MM.1S (cell line): ENCODE measurements at regions not wholly inside any gene's neighbourhood (a gene's known extent, or its start where the extent isn't known, plus 50 kb on each side); places are given as distances from the start of the nearest gene placed in this dataset.

Experiments
- DNase-seq: peaks from one replicate; pipeline ENCODE4 v3.0.0-alpha.2; 2015
- H2AFZ ChIP-seq: fragments of 300-600 bp; sonication (generic); 2 replicates; pipeline ENCODE4 v1.6.0; 2016; ENCODE audit warnings: antibody characterized with exemption, low read length
- H3F3A ChIP-seq: fragments of 300-600 bp; sonication (generic); 2 replicates; pipeline ENCODE4 v1.6.1; 2016; ENCODE audit warnings: mild to moderate bottlenecking, antibody characterized with exemption, low read length, moderate library complexity, mixed read lengths; ENCODE audit not compliant: insufficient read depth
- H3K27ac ChIP-seq: fragments of 300-600 bp; sonication (generic); 2 replicates; pipeline ENCODE4 v1.5.1; 2016; ENCODE audit warnings: mild to moderate bottlenecking, low read length
- H3K27me3 ChIP-seq: fragments of 300-600 bp; sonication (generic); replicated peaks from 2 replicates; pipeline ENCODE4 v1.6.0; 2016; ENCODE audit warnings: low read length; ENCODE audit not compliant: insufficient read depth
- H3K36me3 ChIP-seq: fragments of 300-600 bp; sonication (generic); replicated peaks from 2 replicates; pipeline ENCODE4 v1.6.1; 2016; ENCODE audit warnings: mild to moderate bottlenecking, low read length, mixed read lengths; ENCODE audit not compliant: insufficient read depth
- H3K4me1 ChIP-seq: fragments of 300-600 bp; sonication (generic); 2 replicates; pipeline ENCODE4 v1.6.1; 2016; ENCODE audit warnings: low read length, mixed read lengths
- H3K4me2 ChIP-seq: fragments of 300-600 bp; sonication (generic); 2 replicates; pipeline ENCODE4 v1.6.0; 2016; ENCODE audit warnings: low read depth, low read length
- H3K4me3 ChIP-seq: fragments of 300-600 bp; sonication (generic); 2 replicates; pipeline ENCODE4 v1.5.1; 2016; ENCODE audit warnings: low read length, mixed read lengths
- H3K79me2 ChIP-seq: fragments of 300-600 bp; sonication (generic); 2 replicates; pipeline ENCODE4 v1.6.1; 2016; ENCODE audit warnings: mixed run types, low read length, mixed read lengths
- H3K9ac ChIP-seq: fragments of 300-600 bp; sonication (generic); 2 replicates; pipeline ENCODE4 v1.6.1; 2016; ENCODE audit warnings: low read length, mixed read lengths
- H3K9me2 ChIP-seq: fragments of 300-600 bp; sonication (generic); replicated peaks from 2 replicates; pipeline ENCODE4 v1.6.1; 2016; ENCODE audit warnings: mild to moderate bottlenecking, low read length, mixed read lengths; ENCODE audit not compliant: insufficient read depth
- H3K9me3 ChIP-seq: fragments of 300-600 bp; sonication (generic); replicated peaks from 2 replicates; pipeline ENCODE4 v1.6.1; 2016; ENCODE audit warnings: mild to moderate bottlenecking, low read length, mixed read lengths; ENCODE audit not compliant: insufficient read depth
- H4K20me1 ChIP-seq: fragments of 300-600 bp; sonication (generic); 2 replicates; pipeline ENCODE4 v1.6.1; 2016; ENCODE audit warnings: mild to moderate bottlenecking, low read length, moderate library complexity, mixed read lengths; ENCODE audit not compliant: insufficient read depth
- EZH2 ChIP-seq: fragments of 300-600 bp; sonication (generic); optimal IDR thresholded peaks from 2 replicates; pipeline ENCODE3; 2017; ENCODE audit warnings: low read depth, mild to moderate bottlenecking, antibody characterized with exemption, low read length, mixed read lengths
- EZH2phosphoT487 ChIP-seq: fragments of 300-600 bp; sonication (generic); IDR thresholded peaks from 2 replicates; pipeline ENCODE4 v1.6.1; 2018; ENCODE audit warnings: antibody characterized with exemption, low read length
- TF ChIP-seq, protein P1 (sequence below): fragments of 300-600 bp; sonication (generic); IDR thresholded peaks from 2 replicates; pipeline ENCODE4 v1.5.1; 2016; ENCODE audit warnings: antibody characterized with exemption, low read length, mixed read lengths

DNA sequence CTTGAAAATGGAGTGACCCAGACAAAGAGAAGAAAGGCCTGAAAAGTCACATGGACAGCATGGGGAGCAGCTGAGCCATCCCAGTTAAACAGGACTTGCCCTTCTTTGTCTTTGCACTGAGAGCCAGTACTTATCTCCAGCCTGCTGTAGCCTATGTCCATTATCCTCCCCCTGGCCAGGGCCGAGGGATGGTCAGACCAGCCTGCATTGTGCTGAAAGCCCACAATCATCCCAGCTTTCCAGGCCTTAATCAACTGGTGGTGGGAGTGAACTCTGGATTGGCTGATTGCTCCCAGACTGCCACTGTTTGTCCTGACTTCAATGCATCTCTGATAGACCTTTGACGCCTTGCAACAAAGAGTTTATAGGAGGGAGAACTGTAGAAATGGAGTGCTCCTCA is 453.1 kb downstream of the EPHA5 start:
- no peak overlapping the region for H3K4me3 ChIP-seq
- H3K27me3 ChIP-seq = no peaks in the 10 kb centered on the region
- no peak for DNase-seq
- no peaks in the 10 kb centered on the region for H3K36me3 ChIP-seq
- no peaks in the 10 kb centered on the region for H3K9me2 ChIP-seq
- no peaks in the 10 kb centered on the region for H3K79me2 ChIP-seq
- TF ChIP-seq, protein P1, sequence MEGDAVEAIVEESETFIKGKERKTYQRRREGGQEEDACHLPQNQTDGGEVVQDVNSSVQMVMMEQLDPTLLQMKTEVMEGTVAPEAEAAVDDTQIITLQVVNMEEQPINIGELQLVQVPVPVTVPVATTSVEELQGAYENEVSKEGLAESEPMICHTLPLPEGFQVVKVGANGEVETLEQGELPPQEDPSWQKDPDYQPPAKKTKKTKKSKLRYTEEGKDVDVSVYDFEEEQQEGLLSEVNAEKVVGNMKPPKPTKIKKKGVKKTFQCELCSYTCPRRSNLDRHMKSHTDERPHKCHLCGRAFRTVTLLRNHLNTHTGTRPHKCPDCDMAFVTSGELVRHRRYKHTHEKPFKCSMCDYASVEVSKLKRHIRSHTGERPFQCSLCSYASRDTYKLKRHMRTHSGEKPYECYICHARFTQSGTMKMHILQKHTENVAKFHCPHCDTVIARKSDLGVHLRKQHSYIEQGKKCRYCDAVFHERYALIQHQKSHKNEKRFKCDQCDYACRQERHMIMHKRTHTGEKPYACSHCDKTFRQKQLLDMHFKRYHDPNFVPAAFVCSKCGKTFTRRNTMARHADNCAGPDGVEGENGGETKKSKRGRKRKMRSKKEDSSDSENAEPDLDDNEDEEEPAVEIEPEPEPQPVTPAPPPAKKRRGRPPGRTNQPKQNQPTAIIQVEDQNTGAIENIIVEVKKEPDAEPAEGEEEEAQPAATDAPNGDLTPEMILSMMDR = no peak
- TF ChIP-seq EZH2 (no peak), EZH2phosphoT487 (no peak)
- H3F3A ChIP-seq = no peaks in the 10 kb centered on the region
- H3K9me3 ChIP-seq = no peaks in the 10 kb centered on the region
- no peak overlapping the region for H3K27ac ChIP-seq
- no peaks in the 10 kb centered on the region for H4K20me1 ChIP-seq
- no peaks in the 10 kb centered on the region for H3K4me1 ChIP-seq
- no peak overlapping the region for H3K9ac ChIP-seq
- no peak overlapping the region for H2AFZ ChIP-seq
- no peak overlapping the region for H3K4me2 ChIP-seq

DNA sequence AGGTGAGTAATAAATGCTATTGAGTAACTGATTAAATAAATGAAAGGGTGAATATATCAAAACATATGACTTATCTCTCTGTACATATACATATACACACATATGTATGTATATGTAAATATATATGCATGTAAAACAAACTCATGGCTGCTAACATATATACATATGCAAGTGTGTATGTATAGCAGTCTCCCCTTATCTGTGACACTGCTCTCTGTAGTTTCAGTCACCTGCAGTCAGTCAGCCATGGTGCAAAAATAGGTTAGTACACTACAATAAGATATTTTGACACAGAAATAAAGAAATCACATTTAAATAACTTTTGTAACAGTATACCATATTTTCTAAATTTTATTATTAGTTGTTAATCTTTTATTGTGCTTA is 467.4 kb downstream of the EPHA5 start:
- Histone ChIP-seq H3K27me3 (no peaks in the 10 kb centered on the region), H2AFZ (no peak overlapping the region)
- TF ChIP-seq EZH2phosphoT487 (no peak), EZH2 (no peak)
- TF ChIP-seq, protein P1 = no peak

GRCh38 chr4:65202165-65202852 is 468.0 kb downstream of the EPHA5 start:
- H3K27ac ChIP-seq = peak overlapping the region; percentile 30; the same call in 1 of the 2 replicates
- H3K36me3 ChIP-seq = no peaks in the 10 kb centered on the region
- no peaks in the 10 kb centered on the region for H3K79me2 ChIP-seq
- H3K4me1 ChIP-seq = peaks cover 11% of the 10 kb centered on the region
- TF ChIP-seq, protein P1 = no peak
- TF ChIP-seq EZH2phosphoT487 (no peak), EZH2 (no peak)
- H2AFZ ChIP-seq = no peak overlapping the region
- peak; percentile 26 for DNase-seq
- H3F3A ChIP-seq = no peaks in the 10 kb centered on the region; the same call in 1 of the 2 replicates
- peak overlapping the region; percentile 32; the same call in 1 of the 2 replicates for H3K4me2 ChIP-seq
- H3K9me3 ChIP-seq = no peaks in the 10 kb centered on the region
- H3K9me2 ChIP-seq = no peaks in the 10 kb centered on the region
- H3K27me3 ChIP-seq = no peaks in the 10 kb centered on the region
- H3K9ac ChIP-seq = no peak overlapping the region
- H4K20me1 ChIP-seq = no peaks in the 10 kb centered on the region
- no peak overlapping the region for H3K4me3 ChIP-seq

More for the DNA sequence above, 467.4 kb downstream of the EPHA5 start:
- DNase-seq = peak; percentile 33
- Histone ChIP-seq H3K9ac (no peak overlapping the region), H3K27ac (peak overlapping the region; percentile 30; the same call in 1 of the 2 replicates), H3F3A (no peaks in the 10 kb centered on the region; the same call in 1 of the 2 replicates), H3K79me2 (no peaks in the 10 kb centered on the region), H3K36me3 (no peaks in the 10 kb centered on the region), H3K9me3 (no peaks in the 10 kb centered on the region), H3K9me2 (no peaks in the 10 kb centered on the region), H3K4me1 (peaks cover 11% of the 10 kb centered on the region), H3K4me3 (no peak overlapping the region), H3K4me2 (peak overlapping the region; percentile 32; the same call in 1 of the 2 replicates), H4K20me1 (no peaks in the 10 kb centered on the region)
